Neural cell (in vitro differentiated cells): ENCODE measurements at regions not wholly inside any gene's neighbourhood (a gene's known extent, or its start where the extent isn't known, plus 50 kb on each side); places are given as distances from the start of the nearest gene placed in this dataset.

ENCODE experiments used
- H2AFZ ChIP-seq: fragments of 200-600, 300-800 bp; sonication (generic), shearing (Covaris generic); 2 replicates; pipeline ENCODE4 v1.6.0; 2014; ENCODE audit warnings: low read depth, mild to moderate bottlenecking, antibody characterized with exemption, low read length, moderate library complexity
- H3F3A ChIP-seq: fragments of 200-600 bp; shearing (Covaris generic); 2 replicates; pipeline ENCODE4 v1.6.1; 2016; ENCODE audit warnings: mild to moderate bottlenecking, moderate library complexity, mixed read lengths, antibody characterized with exemption, low read length; ENCODE audit not compliant: insufficient read depth, poor library complexity, severe bottlenecking
- H3K27ac ChIP-seq: fragments of 200-600, 300-800 bp; sonication (generic), shearing (Covaris generic); 2 replicates; pipeline ENCODE4 v1.5.1; 2014; ENCODE audit warnings: mild to moderate bottlenecking, low read length, moderate library complexity
- H3K27me3 ChIP-seq: fragments of 300-800, 200-600 bp; sonication (generic), shearing (Covaris generic); 2 replicates; pipeline ENCODE4 v1.6.0; 2014; ENCODE audit warnings: mild to moderate bottlenecking, low read depth, low read length, moderate library complexity; ENCODE audit not compliant: insufficient read depth
- H3K36me3 ChIP-seq: fragments of 300-800, 200-600 bp; sonication (generic), shearing (Covaris generic); 2 replicates; pipeline ENCODE4 v1.5.1; 2014; ENCODE audit warnings: mild to moderate bottlenecking, antibody characterized with exemption, low read length, moderate library complexity; ENCODE audit not compliant: insufficient read depth
- H3K4me2 ChIP-seq: fragments of 300-800, 200-600 bp; sonication (generic), shearing (Covaris generic); 2 replicates; pipeline ENCODE4 v1.6.0; 2014; ENCODE audit warnings: mild to moderate bottlenecking, low read length
- H3K4me3 ChIP-seq: fragments of 300-800, 200-600 bp; sonication (generic), shearing (Covaris generic); 2 replicates; pipeline ENCODE4 v1.5.1; 2014; ENCODE audit warnings: mild to moderate bottlenecking, low read length, moderate library complexity
- H3K79me2 ChIP-seq: fragments of 200-600 bp; shearing (Covaris generic); replicated peaks from 2 replicates; pipeline ENCODE4 v1.6.0; 2014; ENCODE audit warnings: mild to moderate bottlenecking, low read length, moderate library complexity; ENCODE audit not compliant: insufficient read depth
- H3K9ac ChIP-seq: fragments of 300-800, 200-600 bp; sonication (generic), shearing (Covaris generic); 2 replicates; pipeline ENCODE4 v1.6.1; 2016; ENCODE audit warnings: mild to moderate bottlenecking, low read length, mixed read lengths
- H3K9me2 ChIP-seq: fragments of 200-600 bp; shearing (Covaris generic); 2 replicates; pipeline ENCODE4 v1.6.1; 2016; ENCODE audit warnings: mild to moderate bottlenecking, low read length, mixed read lengths; ENCODE audit not compliant: insufficient read depth
- H3K9me3 ChIP-seq: fragments of 200-600, 300-800 bp; sonication (generic), shearing (Covaris generic); 2 replicates; pipeline ENCODE4 v1.6.1; 2016; ENCODE audit warnings: mild to moderate bottlenecking, mixed run types, low read length, moderate library complexity, mixed read lengths
- H4K20me1 ChIP-seq: fragments of 200-600 bp; shearing (Covaris generic); 2 replicates; pipeline ENCODE4 v1.6.1; 2016; ENCODE audit warnings: mild to moderate bottlenecking, mixed run types; ENCODE audit not compliant: insufficient read depth
- CTCF ChIP-seq: fragments of 450-650 bp; IDR thresholded peaks from 2 replicates; pipeline ENCODE4 v1.5.1; 2014; ENCODE audit warnings: antibody characterized with exemption, mild to moderate bottlenecking, moderate library complexity; ENCODE audit not compliant: poor library complexity, severe bottlenecking
- EP300 ChIP-seq: fragments of 450-650 bp; conservative IDR thresholded peaks from 2 replicates; pipeline ENCODE4 v1.6.1; 2014; ENCODE audit warnings: antibody characterized with exemption, mild to moderate bottlenecking, moderate library complexity; ENCODE audit not compliant: poor library complexity, severe bottlenecking
- EZH2 ChIP-seq: fragments of 200-600, 300-800 bp; shearing (Covaris generic), sonication (generic); IDR thresholded peaks from 2 replicates; pipeline ENCODE4 v1.6.1; 2014; ENCODE audit warnings: antibody characterized with exemption, low read length, borderline replicate concordance, mild to moderate bottlenecking; ENCODE audit not compliant: insufficient read depth, poor library complexity, severe bottlenecking
- MXI1 ChIP-seq: fragments of 450-650 bp; conservative IDR thresholded peaks from 2 replicates; pipeline ENCODE4 v1.6.1; 2014; ENCODE audit warnings: antibody characterized with exemption, mild to moderate bottlenecking; ENCODE audit not compliant: poor library complexity, severe bottlenecking
- POLR2AphosphoS5 ChIP-seq: IDR thresholded peaks from 2 replicates; pipeline ENCODE4 v1.6.1; 2012
- RAD21 ChIP-seq: fragments of 450-650 bp; conservative IDR thresholded peaks from 2 replicates; pipeline ENCODE4 v1.6.1; 2014; ENCODE audit warnings: antibody characterized with exemption, mild to moderate bottlenecking, moderate library complexity
- REST ChIP-seq: IDR thresholded peaks from 2 replicates; pipeline ENCODE4 v1.6.1; 2012; ENCODE audit warnings: borderline replicate concordance
- SMC3 ChIP-seq: fragments of 450-650 bp; conservative IDR thresholded peaks from 2 replicates; pipeline ENCODE4 v1.6.1; 2014; ENCODE audit warnings: antibody characterized with exemption, mild to moderate bottlenecking, moderate library complexity; ENCODE audit not compliant: poor library complexity
- TAF1 ChIP-seq: IDR thresholded peaks from 2 replicates; pipeline ENCODE4 v1.6.1; 2012; ENCODE audit warnings: low read depth

- Histone ChIP-seq H3K9me3 (no peaks in the 10 kb centered on the region), H3K79me2 (no peaks in the 10 kb centered on the region), H3K4me3 (no peak overlapping the region), H3K4me2 (no peak overlapping the region), H3K36me3 (no peaks in the 10 kb centered on the region), H3K27me3 (no peaks in the 10 kb centered on the region), H2AFZ (no peak overlapping the region), H3K27ac (no peak overlapping the region), H4K20me1 (no peaks in the 10 kb centered on the region), H3F3A (no peaks in the 10 kb centered on the region), H3K9me2 (no peaks in the 10 kb centered on the region), H3K9ac (no peak overlapping the region)
- TF ChIP-seq POLR2AphosphoS5 (no peak), MXI1 (no peak), CTCF (no peak), EZH2 (no peak), REST (no peak), EP300 (no peak), SMC3 (no peak), RAD21 (no peak), TAF1 (no peak)
Measured at GRCh38 chr9:115925424-115925823, 228.2 kb upstream of the PAPPA start.

- H3K4me3 ChIP-seq, result no peak overlapping the region
- no peaks in the 10 kb centered on the region for H3K9me2 ChIP-seq
- H3K9me3 ChIP-seq, result no peaks in the 10 kb centered on the region
- no peaks in the 10 kb centered on the region for H3K27me3 ChIP-seq
- TF ChIP-seq REST (no peak), CTCF (no peak), EP300 (no peak), RAD21 (no peak), POLR2AphosphoS5 (no peak), MXI1 (no peak), SMC3 (no peak), EZH2 (no peak), TAF1 (no peak)
- no peak overlapping the region for H3K4me2 ChIP-seq
- no peaks in the 10 kb centered on the region for H3K79me2 ChIP-seq
- H2AFZ ChIP-seq, result no peak overlapping the region
- H3K36me3 ChIP-seq, result no peaks in the 10 kb centered on the region
- H3F3A ChIP-seq, result no peaks in the 10 kb centered on the region
- H4K20me1 ChIP-seq, result no peaks in the 10 kb centered on the region
- H3K27ac ChIP-seq, result no peak overlapping the region
- H3K9ac ChIP-seq, result no peak overlapping the region
Measured at GRCh38 chr9:115930472-115930871, 223.1 kb upstream of the PAPPA start.
